GM20000 (cell line): ENCODE measurements at regions not wholly inside any gene's neighbourhood (a gene's known extent, or its start where the extent isn't known, plus 50 kb on each side); places are given as distances from the start of the nearest gene placed in this dataset.
"Not testable (repeated sequence)": the region's sequence is repeated elsewhere in the genome, so short reads cannot be mapped to it uniquely, and the experiment has no call there.

Source experiments
- DNase-seq: peaks from one replicate; pipeline ENCODE4 v3.0.0; 2012; ENCODE audit warnings: low spot score

GRCh38 chr2:87695596-87696323, 52.1 kb upstream of the PLGLB2 start:
- not testable (repeated sequence) for DNase-seq
